HG03175 (cell line): ENCODE measurements at regions not wholly inside any gene's neighbourhood (a gene's known extent, or its start where the extent isn't known, plus 50 kb on each side); places are given as distances from the start of the nearest gene placed in this dataset.
"Not testable (repeated sequence)": the region's sequence is repeated elsewhere in the genome, so short reads cannot be mapped to it uniquely, and the experiment has no call there.

Experiments
- ATAC-seq: cut with Tn5 transposase; IDR thresholded peaks from one replicate; pipeline ENCODE4 v1.9.1; 2021; ENCODE audit warnings: mild to moderate bottlenecking, moderate library complexity; ENCODE audit not compliant: unreplicated experiment

DNA sequence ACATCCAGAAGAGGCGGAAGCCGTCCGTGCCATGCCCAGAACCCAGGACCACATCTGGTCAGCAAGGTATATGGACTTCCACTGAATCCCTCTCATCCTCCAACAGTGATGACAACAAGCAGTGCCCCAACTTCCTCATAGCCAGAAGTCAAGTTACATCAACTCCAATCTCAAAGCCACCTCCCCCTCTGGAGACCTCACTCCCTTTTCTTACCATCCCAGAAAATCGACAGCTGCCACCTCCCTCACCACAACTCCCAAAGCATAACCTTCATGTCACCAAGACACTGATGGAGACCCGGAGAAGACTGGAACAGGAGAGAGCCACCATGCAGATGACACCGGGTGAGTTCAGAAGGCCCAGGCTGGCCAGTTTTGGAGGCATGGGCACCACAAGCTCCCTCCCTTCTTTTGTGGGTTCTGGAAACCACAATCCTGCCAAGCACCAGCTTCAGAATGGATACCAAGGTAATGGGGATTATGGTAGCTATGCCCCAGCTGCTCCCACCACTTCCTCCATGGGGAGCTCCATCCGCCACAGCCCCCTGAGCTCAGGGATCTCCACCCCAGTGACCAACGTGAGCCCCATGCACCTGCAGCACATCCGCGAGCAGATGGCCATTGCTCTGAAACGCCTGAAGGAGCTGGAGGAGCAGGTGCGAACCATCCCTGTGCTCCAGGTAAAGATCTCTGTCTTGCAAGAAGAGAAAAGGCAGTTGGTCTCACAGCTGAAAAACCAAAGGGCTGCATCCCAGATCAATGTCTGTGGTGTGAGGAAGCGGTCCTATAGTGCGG is 130.3 kb upstream of the DMRT1 start:
- no peak for ATAC-seq

- ATAC-seq = no peak
Observed at GRCh38 chr9:711761-712553, 129.5 kb upstream of the DMRT1 start.

GRCh38 chr9:712643-713042 is 128.9 kb upstream of the DMRT1 start:
- ATAC-seq = no peak

DNA sequence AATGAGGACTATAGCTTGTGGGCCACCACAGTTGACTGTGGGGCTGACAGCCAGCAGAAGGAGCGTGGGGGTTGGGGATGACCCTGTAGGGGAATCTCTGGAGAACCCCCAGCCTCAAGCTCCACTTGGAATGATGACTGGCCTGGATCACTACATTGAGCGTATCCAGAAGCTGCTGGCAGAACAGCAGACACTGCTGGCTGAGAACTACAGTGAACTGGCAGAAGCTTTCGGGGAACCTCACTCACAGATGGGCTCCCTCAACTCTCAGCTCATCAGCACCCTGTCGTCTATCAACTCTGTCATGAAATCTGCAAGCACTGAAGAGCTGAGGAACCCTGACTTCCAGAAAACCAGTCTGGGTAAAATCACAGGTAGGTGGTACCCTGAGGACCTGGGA is 128.4 kb upstream of the DMRT1 start:
- ATAC-seq = no peak

DNA sequence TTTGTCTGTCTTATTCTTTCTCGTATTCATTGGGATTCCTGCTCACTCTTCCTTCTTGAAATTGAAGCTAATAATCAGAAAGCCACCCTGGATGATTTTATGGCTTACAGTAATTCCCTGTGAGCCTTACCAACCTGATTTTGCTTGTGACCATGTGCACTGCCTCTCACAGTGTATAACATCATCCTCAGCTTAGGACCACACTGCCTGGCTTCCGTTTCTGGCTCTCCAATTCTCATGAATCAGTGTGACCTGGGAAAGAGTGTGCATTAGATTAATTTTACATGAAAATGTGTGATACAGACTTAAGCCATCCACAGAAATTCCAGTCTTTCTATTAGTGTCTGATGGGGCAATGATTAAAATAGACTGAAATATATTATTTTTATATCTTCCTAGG is 126.8 kb upstream of the DMRT1 start:
- no peak for ATAC-seq

GRCh38 chr9:715300-715699 is 126.2 kb upstream of the DMRT1 start:
- no peak for ATAC-seq

- ATAC-seq = no peak
Observed at GRCh38 chr9:715743-716400, 125.6 kb upstream of the DMRT1 start.

DNA sequence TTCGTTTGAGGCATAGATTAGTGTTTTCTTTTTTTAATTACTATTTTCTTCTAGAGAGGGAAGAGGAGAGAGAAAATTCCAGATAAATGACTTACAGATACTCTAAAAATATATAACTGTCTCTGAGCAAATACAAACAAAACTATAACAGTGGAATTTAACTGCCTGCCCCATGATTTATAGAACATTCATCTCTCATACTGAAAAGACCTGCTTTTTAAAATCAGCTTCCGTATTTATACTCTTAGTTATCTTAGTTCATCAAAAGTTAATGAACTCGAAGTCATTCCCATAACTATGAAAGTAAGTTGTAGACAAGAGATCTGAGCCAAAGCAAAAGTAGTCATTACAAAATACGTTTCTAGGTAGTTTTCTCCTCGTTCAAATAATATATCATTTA is 123.8 kb upstream of the DMRT1 start:
- ATAC-seq = no peak

DNA sequence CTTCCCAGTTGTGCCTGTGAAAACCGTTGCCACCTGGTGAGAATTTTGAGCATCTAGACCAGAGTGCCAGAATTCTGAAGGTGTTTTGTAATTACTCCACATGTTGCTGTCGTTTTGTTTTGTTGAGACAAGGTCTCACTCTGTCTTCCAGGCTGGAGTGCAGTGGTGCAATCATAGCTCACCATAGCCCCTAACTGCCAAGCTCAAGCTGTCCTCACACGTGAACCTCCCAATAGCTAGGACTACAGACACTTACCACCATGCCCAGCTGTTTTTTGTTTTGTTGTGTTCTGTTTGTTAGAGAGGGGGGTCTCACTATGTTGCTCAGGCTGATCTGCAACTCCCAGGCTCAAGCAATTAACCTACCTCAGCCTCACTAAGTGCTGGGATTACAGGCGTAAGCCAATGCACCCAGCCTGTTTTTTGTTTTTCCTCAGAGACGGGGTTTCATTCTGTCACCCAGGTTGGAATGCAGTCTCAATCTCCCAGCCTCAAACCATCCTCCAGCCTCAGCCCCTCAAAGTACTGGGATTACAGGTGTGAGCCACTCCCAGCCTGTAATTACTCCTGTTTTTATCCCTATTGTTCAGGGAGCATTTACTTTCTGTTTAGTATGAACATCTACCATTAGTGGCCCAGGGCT is 121.1 kb upstream of the DMRT1 start:
- ATAC-seq = no peak

DNA sequence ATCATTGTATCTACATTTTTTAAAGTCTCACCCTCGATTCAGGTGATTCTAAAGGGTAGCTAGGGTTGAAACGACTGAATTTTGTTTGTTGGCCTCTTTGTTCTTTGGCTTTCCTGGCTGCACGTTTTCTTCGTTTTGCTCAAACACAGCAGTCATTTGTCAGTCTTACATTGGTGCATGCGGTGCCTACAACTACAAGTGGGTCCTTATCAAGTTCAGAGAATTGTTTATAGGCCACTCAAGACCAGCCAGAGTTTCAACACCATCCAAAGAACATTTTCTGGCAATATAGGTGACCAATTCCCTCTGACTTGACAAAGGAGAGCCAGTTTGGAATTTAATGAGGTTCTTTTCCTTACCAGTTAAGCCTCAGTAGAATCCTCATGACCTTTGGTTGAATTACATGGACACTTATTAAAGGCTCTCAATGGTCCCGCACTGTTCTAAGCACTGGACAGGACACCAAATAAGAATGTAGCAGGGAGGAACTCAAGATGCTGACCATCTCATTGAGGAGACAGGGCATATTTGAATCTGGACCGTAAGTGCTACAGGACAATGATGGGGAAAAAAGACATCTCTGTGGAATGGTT is 119.0 kb upstream of the DMRT1 start:
- ATAC-seq = no peak

DNA sequence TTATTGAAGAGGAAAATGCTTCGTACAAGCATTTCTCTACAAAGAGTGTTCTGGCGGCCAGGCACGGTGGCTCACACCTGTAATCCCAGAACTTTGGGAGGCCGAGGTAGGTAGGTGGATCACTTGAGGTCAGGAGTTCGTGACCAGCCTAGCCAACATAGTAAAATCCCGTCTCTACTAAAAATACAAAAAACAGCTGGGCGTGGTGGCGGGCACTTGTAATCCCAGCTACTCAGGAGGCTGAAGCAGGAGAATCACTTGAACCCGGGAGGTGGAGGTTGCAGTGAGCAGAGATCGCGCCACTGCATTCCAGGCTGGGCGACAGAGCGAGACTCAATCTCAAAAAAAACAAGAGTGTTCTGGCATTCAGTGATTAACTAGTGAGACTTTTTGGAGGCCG is 117.0 kb upstream of the DMRT1 start:
- ATAC-seq = not testable (repeated sequence)

DNA sequence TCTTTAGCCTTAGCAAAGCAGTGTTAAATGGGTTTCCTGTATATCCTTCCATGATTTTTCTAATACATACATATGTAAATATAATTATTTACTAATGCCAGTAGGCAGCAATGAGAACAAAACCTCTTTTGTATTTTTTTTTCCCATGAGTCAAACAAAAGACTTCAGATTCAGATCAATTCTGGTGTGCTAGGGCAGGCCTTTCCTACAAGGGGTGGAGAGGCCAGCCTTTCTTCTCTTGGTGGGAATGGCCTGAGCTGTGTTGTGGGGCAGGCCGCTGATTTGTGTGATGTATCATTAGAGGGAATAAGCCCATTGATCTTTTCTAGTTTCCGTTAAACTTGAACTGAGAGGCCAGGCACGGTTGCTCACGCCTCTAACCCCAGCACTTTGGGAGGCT is 115.5 kb upstream of the DMRT1 start:
- ATAC-seq = no peak

GRCh38 chr9:727767-728166 is 113.7 kb upstream of the DMRT1 start:
- no peak for ATAC-seq

DNA sequence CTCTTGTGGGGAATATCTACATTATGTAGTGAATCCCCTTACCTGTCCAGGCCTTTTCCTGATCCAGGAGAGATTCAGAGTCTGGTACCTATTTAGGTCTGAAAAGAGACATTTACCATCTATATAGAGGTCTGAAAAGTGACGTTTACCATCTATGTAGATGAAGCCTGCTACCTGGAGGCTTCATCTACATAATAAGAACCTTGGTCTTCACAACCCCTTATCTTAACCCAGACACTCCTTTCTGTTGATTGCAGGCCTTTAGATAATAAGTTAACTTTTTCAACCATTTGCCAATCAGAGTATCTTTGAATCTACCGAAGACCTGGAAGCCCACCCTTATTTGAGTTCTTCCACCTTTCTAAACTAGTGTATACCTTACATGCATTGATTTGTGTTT is 113.0 kb upstream of the DMRT1 start:
- ATAC-seq = no peak

DNA sequence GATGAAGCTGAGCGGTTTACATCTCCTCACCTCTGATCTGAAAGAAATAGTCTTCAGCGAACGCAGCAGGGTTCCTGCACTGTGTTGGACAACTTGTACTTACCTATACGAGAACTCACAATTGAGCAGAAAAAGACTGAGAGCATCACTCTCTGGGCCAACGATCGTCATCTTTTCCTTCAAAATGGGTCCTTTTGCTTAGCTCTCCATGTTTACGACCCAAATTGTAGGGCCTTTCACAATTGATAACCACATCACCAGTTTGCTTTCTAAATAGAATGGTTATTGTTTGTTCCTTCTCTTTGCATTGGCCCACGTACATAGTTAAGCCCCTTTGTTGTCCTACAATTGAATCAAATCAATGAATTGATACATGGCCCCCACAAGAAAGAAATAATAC is 110.0 kb upstream of the DMRT1 start:
- no peak for ATAC-seq

- no peak for ATAC-seq
Observed at GRCh38 chr9:734831-735511, 106.5 kb upstream of the DMRT1 start.

DNA sequence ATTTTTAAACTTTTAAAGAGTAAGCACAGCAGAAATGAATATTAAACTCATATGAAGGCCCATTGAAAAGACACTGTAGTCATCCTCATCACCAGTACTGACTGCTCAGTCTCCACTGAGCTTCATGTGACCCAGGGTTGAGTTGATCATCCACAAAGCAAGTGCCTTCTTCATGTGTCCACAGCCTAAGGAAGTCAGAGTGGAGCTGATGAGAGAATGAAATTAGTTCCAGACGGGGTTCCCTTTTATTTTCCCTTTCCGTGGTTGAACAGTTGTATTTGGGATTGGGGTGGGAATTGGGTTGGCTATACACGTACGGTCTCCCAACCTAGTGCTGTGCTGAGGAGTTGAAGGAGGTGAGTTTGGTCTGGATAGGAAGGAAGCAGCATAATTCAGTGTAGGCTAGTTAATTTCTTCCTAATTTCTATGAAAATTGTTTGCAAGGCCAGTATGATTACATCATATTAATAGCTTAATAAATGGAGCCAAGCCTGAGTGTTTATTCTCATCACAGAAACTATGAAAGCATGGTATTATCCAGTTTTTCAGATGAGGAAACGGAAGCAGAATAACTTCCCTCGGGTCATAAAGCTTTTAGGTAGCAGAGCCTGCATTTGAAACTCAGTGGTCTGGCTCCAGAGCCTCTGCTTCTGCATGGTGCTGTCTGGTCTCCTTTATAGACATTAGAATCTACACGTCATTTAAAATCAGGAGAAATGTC is 103.9 kb upstream of the DMRT1 start:
- ATAC-seq = no peak

GRCh38 chr9:738209-738915 is 103.1 kb upstream of the DMRT1 start:
- ATAC-seq = no peak

- ATAC-seq = no peak
Observed at GRCh38 chr9:739362-739761, 102.1 kb upstream of the DMRT1 start.
